GM10248 (cell line): ENCODE measurements at regions not wholly inside any gene's neighbourhood (a gene's known extent, or its start where the extent isn't known, plus 50 kb on each side); places are given as distances from the start of the nearest gene placed in this dataset.

Experiments used
- CTCF ChIA-PET: fragments of 300-600 bp; sonication (Branson Sonifier 250); formaldehyde crosslinking; extraction: SDS; loops from one replicate; lab custom pipeline; 2021; ENCODE audit warnings: antibody characterized with exemption; lab: Yijun Ruan, JAX
- POLR2A ChIA-PET: fragments of 350-650 bp; sonication (Branson Sonifier 250); formaldehyde crosslinking; extraction: SDS; loops from one replicate; lab custom pipeline; 2020; ENCODE audit warnings: antibody characterized with exemption; lab: Yijun Ruan, JAX
- DNase-seq: peaks from one replicate; pipeline ENCODE4 v3.0.0; 2012; ENCODE audit errors: extremely low spot score
- TF ChIP-seq, protein P1 (sequence below): IDR thresholded peaks from 2 replicates; pipeline ENCODE4 v1.5.1; 2012; ENCODE audit warnings: mild to moderate bottlenecking, low read depth; ENCODE audit errors: extremely low read depth, missing control alignments, control extremely low read depth

DNA sequence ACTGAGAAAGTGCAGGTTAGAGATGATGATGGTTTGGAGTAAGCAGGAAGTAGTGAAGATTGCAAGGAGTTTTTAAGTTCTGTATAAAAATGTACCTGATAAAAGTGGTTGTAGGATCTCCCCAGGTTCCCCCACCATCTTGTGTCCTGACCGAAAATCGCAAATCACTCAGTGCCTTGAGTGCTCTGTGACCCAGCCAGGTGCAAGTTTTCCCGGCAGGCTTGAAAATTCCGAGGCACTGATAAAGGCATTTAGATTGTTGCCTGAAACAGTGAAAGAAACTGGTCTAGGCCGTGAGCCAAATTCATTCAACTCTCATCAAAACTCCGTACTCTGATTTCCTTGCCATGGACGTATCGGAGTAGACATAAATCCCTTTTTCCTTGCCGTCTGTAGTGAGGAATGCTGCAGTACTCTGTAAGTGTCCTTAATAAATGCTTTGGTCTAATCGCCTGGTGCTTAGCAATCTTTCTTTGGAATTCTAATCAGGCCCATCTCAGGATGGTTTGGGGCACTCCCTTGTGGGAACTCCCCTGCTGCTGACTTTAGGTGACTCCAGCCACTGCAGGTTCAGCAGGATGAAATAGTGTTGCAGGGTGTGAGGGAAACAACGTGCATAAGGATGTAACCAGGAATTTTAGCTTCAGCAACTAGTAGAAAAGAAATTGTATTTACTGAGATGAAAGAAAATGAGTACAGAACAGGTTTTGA lies 1199.8 kb upstream of the MAP3K7 start:
- ChIA-PET CTCF (no interaction called here), POLR2A (no interaction called here)
- DNase-seq = no peak
- TF ChIP-seq, protein P1, sequence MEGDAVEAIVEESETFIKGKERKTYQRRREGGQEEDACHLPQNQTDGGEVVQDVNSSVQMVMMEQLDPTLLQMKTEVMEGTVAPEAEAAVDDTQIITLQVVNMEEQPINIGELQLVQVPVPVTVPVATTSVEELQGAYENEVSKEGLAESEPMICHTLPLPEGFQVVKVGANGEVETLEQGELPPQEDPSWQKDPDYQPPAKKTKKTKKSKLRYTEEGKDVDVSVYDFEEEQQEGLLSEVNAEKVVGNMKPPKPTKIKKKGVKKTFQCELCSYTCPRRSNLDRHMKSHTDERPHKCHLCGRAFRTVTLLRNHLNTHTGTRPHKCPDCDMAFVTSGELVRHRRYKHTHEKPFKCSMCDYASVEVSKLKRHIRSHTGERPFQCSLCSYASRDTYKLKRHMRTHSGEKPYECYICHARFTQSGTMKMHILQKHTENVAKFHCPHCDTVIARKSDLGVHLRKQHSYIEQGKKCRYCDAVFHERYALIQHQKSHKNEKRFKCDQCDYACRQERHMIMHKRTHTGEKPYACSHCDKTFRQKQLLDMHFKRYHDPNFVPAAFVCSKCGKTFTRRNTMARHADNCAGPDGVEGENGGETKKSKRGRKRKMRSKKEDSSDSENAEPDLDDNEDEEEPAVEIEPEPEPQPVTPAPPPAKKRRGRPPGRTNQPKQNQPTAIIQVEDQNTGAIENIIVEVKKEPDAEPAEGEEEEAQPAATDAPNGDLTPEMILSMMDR = no peak

DNA sequence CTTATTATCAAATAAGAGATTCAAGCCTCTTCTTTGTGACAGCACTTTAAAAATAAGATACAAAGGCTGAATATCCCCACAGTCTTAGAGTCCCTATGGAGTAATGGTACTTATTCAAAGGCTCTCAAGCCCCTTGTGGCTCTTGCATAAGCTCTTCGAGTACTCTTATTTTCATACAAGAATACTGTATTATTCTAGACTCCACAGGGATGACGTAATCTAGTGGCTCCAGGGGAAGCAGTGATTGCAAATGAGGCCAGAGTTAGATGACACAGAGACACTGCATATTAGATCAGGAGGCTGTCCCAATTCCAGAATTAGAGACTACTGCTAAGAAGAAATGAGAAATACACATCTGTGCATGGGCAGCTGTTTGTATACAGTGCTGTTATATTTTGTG lies 1195.9 kb upstream of the MAP3K7 start:
- TF ChIP-seq, protein P1 = no peak
- POLR2A ChIA-PET = no interaction called here
- CTCF ChIA-PET = no interaction called here
- no peak for DNase-seq

DNA sequence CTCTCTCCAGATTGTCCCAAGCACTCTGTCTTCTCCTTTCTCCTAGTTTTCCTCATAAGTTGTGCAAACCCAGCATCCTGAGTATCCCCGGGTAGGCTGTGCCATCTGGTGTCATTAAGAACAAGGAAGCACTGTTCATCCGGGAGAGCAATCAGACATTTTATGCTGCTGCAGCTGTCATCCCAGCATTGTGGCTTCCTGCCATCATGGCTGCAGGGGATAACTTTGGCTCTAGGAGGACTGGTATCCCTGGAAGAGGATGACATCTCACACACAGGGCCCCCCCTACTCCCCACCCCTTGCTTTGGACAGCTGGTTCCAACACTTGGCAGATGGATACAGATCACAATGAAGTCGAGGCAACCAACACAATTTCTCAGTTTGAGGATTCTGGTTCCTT lies 1195.1 kb upstream of the MAP3K7 start:
- TF ChIP-seq, protein P1 = no peak
- POLR2A ChIA-PET = no interaction called here
- no peak for DNase-seq
- CTCF ChIA-PET = no interaction called here

DNA sequence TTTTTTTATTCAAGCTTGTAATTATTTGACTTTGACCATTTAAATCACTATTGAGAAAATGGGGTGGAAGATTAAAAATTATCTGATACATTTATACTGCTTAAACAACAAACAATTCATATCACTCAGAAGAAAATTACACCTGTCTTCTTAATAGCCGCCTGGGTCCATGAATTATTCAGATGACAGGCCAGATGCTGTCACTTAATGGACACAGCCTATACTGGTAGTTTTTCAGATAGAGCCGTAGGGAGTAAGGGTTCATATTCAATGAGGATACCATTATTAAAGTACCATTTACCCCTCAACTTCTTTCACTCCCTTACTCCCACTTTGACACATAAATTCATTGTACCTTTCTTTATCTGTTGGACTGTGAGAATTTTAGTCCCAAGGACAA lies 1193.4 kb upstream of the MAP3K7 start:
- POLR2A ChIA-PET = no interaction called here
- CTCF ChIA-PET = no interaction called here
- no peak for DNase-seq
- TF ChIP-seq, protein P1 = no peak

DNA sequence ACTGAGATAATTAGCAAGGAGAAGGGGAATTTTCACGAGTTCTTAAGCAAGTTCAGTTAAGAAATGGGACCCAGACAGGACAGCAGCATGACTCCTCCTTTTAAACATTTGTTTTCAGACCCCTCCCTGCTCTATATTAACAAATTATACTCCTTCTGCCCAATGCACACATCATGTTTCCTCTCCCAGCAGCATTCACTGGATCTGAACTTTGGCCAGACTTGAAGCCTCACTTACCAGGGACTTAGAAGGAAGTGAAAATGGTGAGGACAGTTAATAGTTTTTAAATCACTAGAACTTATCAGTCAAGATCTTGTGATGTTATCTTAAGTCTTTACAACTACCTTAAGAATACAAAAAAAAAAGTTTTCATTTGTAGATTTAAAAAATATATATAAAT lies 1174.7 kb upstream of the MAP3K7 start:
- DNase-seq = no peak
- POLR2A ChIA-PET = no interaction called here
- TF ChIP-seq, protein P1 = no peak
- CTCF ChIA-PET = no interaction called here

DNA sequence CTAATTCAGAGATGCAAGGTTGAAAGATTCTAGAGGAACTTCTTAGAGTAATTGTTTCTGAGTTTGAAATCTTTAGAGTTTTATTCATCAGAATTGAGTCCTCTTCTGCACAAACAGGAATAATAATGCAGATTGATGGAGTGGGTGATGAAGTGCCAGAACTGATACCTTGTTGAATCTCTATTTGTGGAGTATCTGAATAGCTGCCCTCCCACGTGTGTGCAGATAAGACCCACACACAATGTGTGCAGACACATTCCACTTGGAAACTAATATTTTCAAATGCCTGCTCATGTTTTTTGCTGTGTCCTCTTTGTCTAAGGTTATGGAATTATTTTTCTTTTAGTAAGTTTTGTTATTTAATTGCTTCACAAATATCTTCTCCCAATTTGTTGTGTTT lies 1167.8 kb upstream of the MAP3K7 start:
- TF ChIP-seq, protein P1 = no peak
- CTCF ChIA-PET = no interaction called here
- POLR2A ChIA-PET = no interaction called here
- DNase-seq = no peak
